GM23338 (cell line): ENCODE measurements at regions not wholly inside any gene's neighbourhood (a gene's known extent, or its start where the extent isn't known, plus 50 kb on each side); places are given as distances from the start of the nearest gene placed in this dataset.
A peak's percentile ranks its signal among the peaks of the same experiment; 100 is the strongest.

ENCODE experiments used
- ATAC-seq: fragments of 200-7000 bp; cut with Tn5 transposase; 3 replicates; pipeline ENCODE4 v1.9.1; 2020
- DNase-seq: peaks from one replicate; pipeline ENCODE4 v3.0.0-alpha.2; 2015; ENCODE audit warnings: low spot score
- H2AFZ ChIP-seq: fragments of 200-600 bp; sonication (generic); 2 replicates; pipeline ENCODE4 v1.8.0; 2016; ENCODE audit warnings: antibody characterized with exemption, mild to moderate bottlenecking, moderate library complexity
- H3F3A ChIP-seq: fragments of 200-600 bp; sonication (generic); replicated peaks from 2 replicates; pipeline ENCODE4 v1.8.0; 2017; ENCODE audit warnings: antibody characterized with exemption, mixed run types, low read depth
- H3K27ac ChIP-seq: fragments of 200-600 bp; sonication (generic); 2 replicates; pipeline ENCODE4 v1.6.1; 2016; ENCODE audit warnings: low read depth
- H3K27me3 ChIP-seq: fragments of 200-600 bp; sonication (generic); 2 replicates; pipeline ENCODE4 v1.8.0; 2016; ENCODE audit warnings: mild to moderate bottlenecking, mixed run types, moderate library complexity; ENCODE audit not compliant: insufficient read depth
- H3K36me3 ChIP-seq: fragments of 200-600 bp; sonication (generic); 2 replicates; pipeline ENCODE4 v1.8.0; 2016; ENCODE audit warnings: mild to moderate bottlenecking; ENCODE audit not compliant: insufficient read depth
- H3K4me1 ChIP-seq: fragments of 200-600 bp; sonication (generic); 2 replicates; pipeline ENCODE4 v1.8.0; 2016; ENCODE audit warnings: mild to moderate bottlenecking, moderate library complexity; ENCODE audit not compliant: insufficient read depth
- H3K4me2 ChIP-seq: fragments of 200-600 bp; sonication (generic); 2 replicates; pipeline ENCODE4 v1.7.1; 2017; ENCODE audit warnings: mixed run types
- H3K4me3 ChIP-seq: fragments of 200-600 bp; sonication (generic); 2 replicates; pipeline ENCODE4 v1.6.1; 2016; ENCODE audit warnings: mixed run types
- H3K79me2 ChIP-seq: fragments of 200-600 bp; sonication (generic); replicated peaks from 2 replicates; pipeline ENCODE4 v1.8.0; 2017; ENCODE audit warnings: mild to moderate bottlenecking; ENCODE audit not compliant: insufficient read depth
- H3K9me2 ChIP-seq: fragments of 200-600 bp; sonication (generic); 2 replicates; pipeline ENCODE4 v1.8.0; 2017; ENCODE audit not compliant: insufficient read depth
- H4K20me1 ChIP-seq: fragments of 200-600 bp; sonication (generic); replicated peaks from 2 replicates; pipeline ENCODE4 v1.8.0; 2017; ENCODE audit warnings: mild to moderate bottlenecking; ENCODE audit not compliant: insufficient read depth
- H3K27ac Mint-ChIP-seq: 2 replicates; pipeline ENCODE4 v1.8.0; 2020; ENCODE audit warnings: inconsistent platforms, mild to moderate bottlenecking, moderate library complexity, mixed read lengths
- H3K27me3 Mint-ChIP-seq: 3 replicates; pipeline ENCODE4 v1.8.0; 2022; ENCODE audit warnings: low read depth, mild to moderate bottlenecking, moderate library complexity, mixed read lengths, inconsistent platforms; ENCODE audit not compliant: insufficient read depth, poor library complexity
- H3K36me3 Mint-ChIP-seq: 3 replicates; pipeline ENCODE4 v1.8.0; 2021; ENCODE audit warnings: low read depth, mild to moderate bottlenecking, inconsistent platforms, moderate library complexity, mixed read lengths
- H3K4me1 Mint-ChIP-seq: 3 replicates; pipeline ENCODE4 v1.8.0; 2020; ENCODE audit warnings: mild to moderate bottlenecking, inconsistent platforms, mixed read lengths
- H3K4me3 Mint-ChIP-seq: 3 replicates; pipeline ENCODE4 v1.8.0; 2021; ENCODE audit warnings: moderate library complexity, mild to moderate bottlenecking, inconsistent platforms, mixed read lengths
- H3K9me3 Mint-ChIP-seq: 3 replicates; pipeline ENCODE4 v1.8.0; 2020; ENCODE audit warnings: moderate library complexity, mild to moderate bottlenecking, inconsistent platforms, mixed read lengths
- CTCF ChIP-seq, 2 experiments: fragments of 200-600 bp in 1 of 2; sonication (generic) in 1 of 2; conservative IDR thresholded peaks; 2 replicates each; pipeline versions ENCODE4 v1.5.1 to v1.6.1; 2016 to 2017; ENCODE audit warnings: antibody characterized with exemption in 2 of 2, low read depth in 2 of 2, mild to moderate bottlenecking in 2 of 2, moderate library complexity in 1 of 2
- EZH2 ChIP-seq: fragments of 200-600 bp; sonication (generic); IDR thresholded peaks from one replicate; pipeline ENCODE4 v1.8.0; 2017; ENCODE audit warnings: antibody characterized with exemption, mild to moderate bottlenecking, low read depth; ENCODE audit not compliant: unreplicated experiment
- JUNB ChIP-seq: IDR thresholded peaks from one replicate; pipeline ENCODE4 v1.6.1; 2016; ENCODE audit warnings: antibody characterized with exemption; ENCODE audit not compliant: unreplicated experiment
- NANOG ChIP-seq: IDR thresholded peaks from 2 replicates; pipeline ENCODE4 v1.6.1; 2016; ENCODE audit warnings: antibody characterized with exemption, borderline replicate concordance
- POLR2AphosphoS5 ChIP-seq: IDR thresholded peaks from 2 replicates; pipeline ENCODE4 v1.6.1; 2016; ENCODE audit warnings: antibody characterized with exemption, low read depth
- ZNF114 ChIP-seq: fragments of 250-450 bp; sonication (Bioruptor Pico); IDR thresholded peaks from 2 replicates; pipeline ENCODE4 v1.5.0; 2020; ENCODE audit warnings: mild to moderate bottlenecking, moderate library complexity
- ZNF331 ChIP-seq: fragments of 250-450 bp; sonication (Bioruptor Pico); IDR thresholded peaks from 2 replicates; pipeline ENCODE4 v1.5.0; 2020; ENCODE audit warnings: low read depth, mild to moderate bottlenecking, moderate library complexity
- ZNF462 ChIP-seq: fragments of 250-450 bp; sonication (Bioruptor Pico); IDR thresholded peaks from 2 replicates; pipeline ENCODE4 v1.5.0; 2020; ENCODE audit warnings: mild to moderate bottlenecking, moderate library complexity
- TF ChIP-seq, protein P1 (sequence below): IDR thresholded peaks from 2 replicates; pipeline ENCODE4 v1.6.1; 2016; ENCODE audit warnings: antibody characterized with exemption

DNA sequence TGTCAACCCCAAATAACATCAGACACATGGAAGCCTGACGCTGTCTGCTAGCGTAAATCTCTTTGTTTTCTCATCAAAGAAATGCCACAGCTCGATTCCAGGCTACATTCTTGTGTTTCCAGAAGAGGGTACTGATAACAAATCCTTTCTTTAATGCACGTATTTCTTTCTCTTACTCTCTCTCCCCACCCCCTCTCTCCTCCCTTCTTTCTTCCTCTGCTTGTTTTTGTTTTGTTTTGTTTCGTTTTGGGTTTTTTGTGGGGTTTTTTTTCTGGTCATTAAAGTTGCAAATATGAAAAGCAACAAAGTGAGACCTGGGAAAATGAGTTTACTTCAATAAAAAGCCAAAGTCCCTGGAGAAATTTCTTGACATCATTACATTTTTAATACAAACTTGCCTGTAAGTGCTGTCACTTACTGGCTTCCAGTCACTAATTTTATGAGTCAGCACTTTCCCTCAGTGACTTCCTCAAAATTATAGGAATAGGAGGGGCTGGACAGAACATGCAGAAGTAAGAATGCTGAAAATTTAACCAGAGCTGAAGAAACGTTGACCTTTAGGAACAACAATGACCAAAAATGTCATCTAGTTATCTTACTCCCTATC is 106.7 kb upstream of the NABP1 start:
- no peaks in the 10 kb centered on the region for H3K27me3 ChIP-seq
- no peaks in the 10 kb centered on the region for H3K36me3 ChIP-seq
- no peaks in the 10 kb centered on the region for H3K9me2 ChIP-seq
- peaks cover 12% of the 10 kb centered on the region for H3K4me1 Mint-ChIP-seq
- no peaks in the 10 kb centered on the region for H3K36me3 Mint-ChIP-seq
- DNase-seq (peak; percentile 67), ATAC-seq (peak; percentile 30; the same call in 2 of the 3 replicates)
- peak overlapping the region; percentile 61 for H2AFZ ChIP-seq
- no peak overlapping the region for H3K4me3 ChIP-seq
- no peaks in the 10 kb centered on the region for H4K20me1 ChIP-seq
- peak overlapping the region; percentile 58 for H3K4me2 ChIP-seq
- peaks cover 4% of the 10 kb centered on the region; the same call in 1 of the 2 replicates for H3K4me1 ChIP-seq
- H3K4me3 Mint-ChIP-seq = no peak overlapping the region
- peaks cover 1% of the 10 kb centered on the region for H3K27me3 Mint-ChIP-seq
- H3K79me2 ChIP-seq = no peaks in the 10 kb centered on the region
- no peak for TF ChIP-seq JUNB
- no peak for TF ChIP-seq ZNF331 (CRISPR knock-in tag)
- no peak for TF ChIP-seq NANOG
- no peak for TF ChIP-seq ZNF114
- no peak for TF ChIP-seq EZH2
- TF ChIP-seq CTCF (conservative IDR thresholded peaks at IDR 0.05; ENCODE audit: low read depth in 2 of 2) = peak in 1 of 2 experiments; percentile 51; a peak in 3 of 4 replicates
- TF ChIP-seq POLR2AphosphoS5 = no peak
- TF ChIP-seq ZNF462 (CRISPR knock-in tag) = no peak
- TF ChIP-seq, protein P1, sequence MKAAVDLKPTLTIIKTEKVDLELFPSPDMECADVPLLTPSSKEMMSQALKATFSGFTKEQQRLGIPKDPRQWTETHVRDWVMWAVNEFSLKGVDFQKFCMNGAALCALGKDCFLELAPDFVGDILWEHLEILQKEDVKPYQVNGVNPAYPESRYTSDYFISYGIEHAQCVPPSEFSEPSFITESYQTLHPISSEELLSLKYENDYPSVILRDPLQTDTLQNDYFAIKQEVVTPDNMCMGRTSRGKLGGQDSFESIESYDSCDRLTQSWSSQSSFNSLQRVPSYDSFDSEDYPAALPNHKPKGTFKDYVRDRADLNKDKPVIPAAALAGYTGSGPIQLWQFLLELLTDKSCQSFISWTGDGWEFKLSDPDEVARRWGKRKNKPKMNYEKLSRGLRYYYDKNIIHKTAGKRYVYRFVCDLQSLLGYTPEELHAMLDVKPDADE = no peak
- no peak overlapping the region; the same call in 1 of the 2 replicates for H3K27ac Mint-ChIP-seq
- H3K27ac ChIP-seq = no peak overlapping the region
- H3K9me3 Mint-ChIP-seq = no peaks in the 10 kb centered on the region
- no peaks in the 10 kb centered on the region for H3F3A ChIP-seq
